H1 (cell line): ENCODE measurements at regions not wholly inside any gene's neighbourhood (a gene's known extent, or its start where the extent isn't known, plus 50 kb on each side); places are given as distances from the start of the nearest gene placed in this dataset.

Experiments
- CTCF ChIA-PET: fragments of 300-600 bp; sonication (Branson Sonifier 250); formaldehyde crosslinking; loops from one replicate; lab custom pipeline; 2021; ENCODE audit not compliant: partially characterized antibody; lab: Charles Lee
- POLR2A ChIA-PET: fragments of 300-600 bp; sonication (Branson Sonifier 250); formaldehyde crosslinking; loops from one replicate; lab custom pipeline; 2021; ENCODE audit warnings: inconsistent platforms; ENCODE audit not compliant: partially characterized antibody; lab: Charles Lee
- DNase-seq, 2 experiments: peaks; one replicate each; pipeline versions ENCODE4 v3.0.0 to v3.0.0-alpha.2; 2010 to 2022; ENCODE audit warnings: low spot score in 2 of 2, low read depth in 1 of 2, mixed read lengths in 1 of 2
- FAIRE-seq: peaks from 2 replicates; lab custom pipeline; 2011; peaks lifted over from hg19 to GRCh38; lab: Jason Lieb, UNC
- H2AFZ ChIP-seq: 2 replicates; pipeline ENCODE4 v1.8.1; 2012; ENCODE audit warnings: low read length, inconsistent platforms
- H2AK5ac ChIP-seq: 2 replicates; pipeline ENCODE4 v1.6.1; 2013; ENCODE audit warnings: low read depth, low read length
- H2BK120ac ChIP-seq: replicated peaks from 2 replicates; pipeline ENCODE3; 2013; ENCODE audit warnings: low read depth, low read length, inconsistent platforms
- H2BK12ac ChIP-seq: 2 replicates; pipeline ENCODE4 v1.6.1; 2013; ENCODE audit warnings: low read depth, low read length
- H2BK15ac ChIP-seq: 2 replicates; pipeline ENCODE4 v1.6.1; 2013; ENCODE audit warnings: low read length
- H2BK20ac ChIP-seq: 2 replicates; pipeline ENCODE4 v1.6.1; 2013; ENCODE audit warnings: low read length
- H2BK5ac ChIP-seq: 2 replicates; pipeline ENCODE4 v1.6.1; 2013; ENCODE audit warnings: low read depth, low read length
- H3K14ac ChIP-seq: 2 replicates; pipeline ENCODE4 v1.6.1; 2013; ENCODE audit warnings: inconsistent platforms; ENCODE audit not compliant: insufficient read length
- H3K18ac ChIP-seq: 2 replicates; pipeline ENCODE4 v1.6.1; 2013; ENCODE audit warnings: low read length; ENCODE audit errors: extremely low read depth
- H3K23ac ChIP-seq: 2 replicates; pipeline ENCODE4 v1.6.1; 2013; ENCODE audit warnings: inconsistent platforms; ENCODE audit not compliant: insufficient read length
- H3K23me2 ChIP-seq: 2 replicates; pipeline ENCODE4 v1.6.1; 2013; ENCODE audit warnings: low read depth, low read length
- H3K27ac ChIP-seq: 2 replicates; pipeline ENCODE4 v1.6.1; 2011; ENCODE audit warnings: low read depth, low read length, inconsistent platforms
- H3K27me3 ChIP-seq, 4 experiments: replicated peaks in 1 of 4; 1 replicate in 1 of 4; 2 replicates in 3 of 4; pipeline versions ENCODE4 v1.6.1 to v1.8.1; 2011 to 2013; ENCODE audit warnings: low read length in 3 of 4, mild to moderate bottlenecking in 3 of 4, inconsistent platforms in 2 of 4, mixed read lengths in 2 of 4, moderate library complexity in 1 of 4; ENCODE audit not compliant: control insufficient read depth in 3 of 4, insufficient read depth in 3 of 4; ENCODE audit errors: extremely low read depth in 1 of 4
- H3K36me3 ChIP-seq, 4 experiments: 2 replicates each; pipeline versions ENCODE4 v1.6.1 to v1.8.1; 2011 to 2013; ENCODE audit warnings: mild to moderate bottlenecking in 4 of 4, low read length in 3 of 4, moderate library complexity in 2 of 4, control low read depth in 1 of 4, inconsistent platforms in 1 of 4; ENCODE audit not compliant: insufficient read depth in 4 of 4, control insufficient read depth in 2 of 4
- H3K4ac ChIP-seq: replicated peaks from 2 replicates; pipeline ENCODE3; 2013; ENCODE audit warnings: low read length, low read depth, mixed read lengths, inconsistent platforms; ENCODE audit not compliant: insufficient read length
- H3K4me1 ChIP-seq, 4 experiments: replicated peaks in 1 of 4; 1 replicate in 1 of 4; 2 replicates in 3 of 4; pipeline versions ENCODE4 v1.6.1 to v1.8.1; 2011 to 2013; ENCODE audit warnings: low read length in 3 of 4, inconsistent platforms in 2 of 4, mixed read lengths in 1 of 4; ENCODE audit not compliant: insufficient read depth in 4 of 4, control insufficient read depth in 3 of 4
- H3K4me2 ChIP-seq, 2 experiments: 2 replicates each; pipeline versions ENCODE4 v1.6.1 to v1.8.1; 2011 to 2013; ENCODE audit warnings: low read depth in 2 of 2, low read length in 2 of 2, control low read depth in 1 of 2, inconsistent platforms in 1 of 2, mild to moderate bottlenecking in 1 of 2; ENCODE audit not compliant: insufficient read depth in 1 of 2
- H3K4me3 ChIP-seq, 4 experiments: fragments of 200-600, 300-600 bp in 1 of 4; sonication (generic), shearing (Covaris generic), sonication (Bioruptor Twin) in 1 of 4; 2 replicates each; pipeline versions ENCODE4 v1.5.1 to v1.8.1; 2011 to 2016; ENCODE audit warnings: low read length in 4 of 4, low read depth in 3 of 4, control low read depth in 2 of 4, inconsistent platforms in 2 of 4, mild to moderate bottlenecking in 2 of 4, mixed read lengths in 1 of 4, moderate library complexity in 1 of 4; ENCODE audit not compliant: insufficient read depth in 2 of 4; ENCODE audit errors: extremely low read depth in 1 of 4
- H3K56ac ChIP-seq: replicated peaks from 2 replicates; pipeline ENCODE3; 2013; ENCODE audit warnings: low read depth, mild to moderate bottlenecking, mixed read lengths, low read length, inconsistent platforms; ENCODE audit not compliant: insufficient read length
- H3K79me1 ChIP-seq: 2 replicates; pipeline ENCODE4 v1.6.1; 2013; ENCODE audit warnings: low read depth, low read length, control low read depth
- H3K79me2 ChIP-seq, 2 experiments: 2 replicates each; pipeline versions ENCODE4 v1.6.1 to v1.8.1; 2012 to 2013; ENCODE audit warnings: low read length in 2 of 2, mild to moderate bottlenecking in 2 of 2, inconsistent platforms in 1 of 2; ENCODE audit not compliant: insufficient read depth in 2 of 2, control insufficient read depth in 1 of 2
- H3K9ac ChIP-seq, 4 experiments: replicated peaks in 1 of 4; 1 replicate in 1 of 4; 2 replicates in 3 of 4; pipeline versions ENCODE4 v1.6.1 to v1.8.1; 2011 to 2013; ENCODE audit warnings: low read depth in 3 of 4, low read length in 3 of 4, control low read depth in 2 of 4, mild to moderate bottlenecking in 2 of 4, moderate library complexity in 2 of 4, inconsistent platforms in 1 of 4; ENCODE audit errors: extremely low read depth in 1 of 4
- H3K9me3 ChIP-seq, 2 experiments: 2 replicates each; pipeline versions ENCODE4 v1.6.1 to v1.8.1; 2012 to 2013; ENCODE audit warnings: mild to moderate bottlenecking in 2 of 2, moderate library complexity in 2 of 2, control low read depth in 1 of 2, inconsistent platforms in 1 of 2, low read depth in 1 of 2, low read length in 1 of 2, mixed read lengths in 1 of 2; ENCODE audit not compliant: insufficient read depth in 2 of 2
- H4K20me1 ChIP-seq, 2 experiments: replicated peaks in 1 of 2; 2 replicates each; pipeline versions ENCODE3 to v1.8.1; 2011 to 2013; ENCODE audit warnings: inconsistent platforms in 2 of 2, low read length in 2 of 2, mild to moderate bottlenecking in 1 of 2; ENCODE audit not compliant: insufficient read depth in 2 of 2, control insufficient read depth in 1 of 2
- H4K5ac ChIP-seq: 2 replicates; pipeline ENCODE4 v1.6.1; 2013; ENCODE audit warnings: low read length, low read depth, mixed read lengths, inconsistent platforms; ENCODE audit not compliant: insufficient read length
- H4K8ac ChIP-seq: 2 replicates; pipeline ENCODE4 v1.8.0; 2013; ENCODE audit warnings: mild to moderate bottlenecking, moderate library complexity, low read length, inconsistent platforms; ENCODE audit not compliant: insufficient read depth; ENCODE audit errors: extremely low read depth
- H4K91ac ChIP-seq: replicated peaks from 2 replicates; pipeline ENCODE3; 2013; ENCODE audit warnings: low read length, mixed read lengths, inconsistent platforms; ENCODE audit not compliant: insufficient read length
- ASH2L ChIP-seq: fragments of 200-600, 300-600 bp; sonication (generic); IDR thresholded peaks from one replicate; pipeline ENCODE4 v1.7.1; 2017; ENCODE audit warnings: low read length
- CEBPB ChIP-seq: IDR thresholded peaks from 2 replicates; pipeline ENCODE4 v1.6.1; 2012; ENCODE audit warnings: low read depth, low read length
- CHD1 ChIP-seq: IDR thresholded peaks from 2 replicates; pipeline ENCODE4 v1.6.1; 2012; ENCODE audit warnings: low read depth, low read length, improper control_type of control experiment
- HDAC6 ChIP-seq: IDR thresholded peaks from one replicate; pipeline ENCODE4 v1.7.1; 2012; ENCODE audit warnings: low read depth, mild to moderate bottlenecking, inconsistent platforms, low read length, moderate library complexity
- PHF8 ChIP-seq: fragments of 200-600 bp; sonication (generic); conservative IDR thresholded peaks from 2 replicates; pipeline ENCODE4 v1.7.1; 2012; ENCODE audit warnings: low read depth, mild to moderate bottlenecking, inconsistent platforms, low read length, moderate library complexity
- POLR2AphosphoS5 ChIP-seq: IDR thresholded peaks from 2 replicates; pipeline ENCODE4 v1.6.1; 2011; ENCODE audit warnings: low read depth, low read length
- RAD21 ChIP-seq, 2 experiments: IDR thresholded peaks in 1 of 2; conservative IDR thresholded peaks in 1 of 2; 2 replicates each; pipeline ENCODE4 v1.6.1; 2011; ENCODE audit warnings: low read depth in 2 of 2, low read length in 2 of 2, improper control_type of control experiment in 1 of 2, inconsistent platforms in 1 of 2, mild to moderate bottlenecking in 1 of 2, moderate library complexity in 1 of 2
- SIRT6 ChIP-seq: IDR thresholded peaks from one replicate; pipeline ENCODE4 v1.7.1; 2012; ENCODE audit warnings: low read length, inconsistent platforms
- WGBS, 2 experiments: shearing (Covaris generic) in 1 of 2; methylation state at CpG; one replicate each; pipeline versions ENCODE4 v1.1.6 to v1.1.7; 2013 to 2015; ENCODE audit warnings: low lambda C conversion rate in 2 of 2, mixed read lengths in 2 of 2, inconsistent platforms in 1 of 2, low coverage in 1 of 2, missing lambda C conversion rate in 1 of 2; ENCODE audit not compliant: insufficient replicate concordance in 2 of 2, insufficient coverage in 1 of 2, insufficient read length in 1 of 2; ENCODE audit errors: extremely low coverage in 1 of 2, missing lambda C conversion rate in 1 of 2; 5-methylcytosine and 5-hydroxymethylcytosine counted together
- TF ChIP-seq, protein P1 (sequence below), 3 experiments: IDR thresholded peaks; 1 replicate in 2 of 3; 2 replicates in 1 of 3; pipeline versions ENCODE4 v1.5.1 to v1.6.1; 2011; ENCODE audit warnings: low read length in 3 of 3, mild to moderate bottlenecking in 3 of 3, inconsistent platforms in 2 of 3, low read depth in 1 of 3, moderate library complexity in 1 of 3; ENCODE audit not compliant: insufficient read depth in 1 of 3; ENCODE audit errors: control extremely low read depth in 1 of 3

DNA sequence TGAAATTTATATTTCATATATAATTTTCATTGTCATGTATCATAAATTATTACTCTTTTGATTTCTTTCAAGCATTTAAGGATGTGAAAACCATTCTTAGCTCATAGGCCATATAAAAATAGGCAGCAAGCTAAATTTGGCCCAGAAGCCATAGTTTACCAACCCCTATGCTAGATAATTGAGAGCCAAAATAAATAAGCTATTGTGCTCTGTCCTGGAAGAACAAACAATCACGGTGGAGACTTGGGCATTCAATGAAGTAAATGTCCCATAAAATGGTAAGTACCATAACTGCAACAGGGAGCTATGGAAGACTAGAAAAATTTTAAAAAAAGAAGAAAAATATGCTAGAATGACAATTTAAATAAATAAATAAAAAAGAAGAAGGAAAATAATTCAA lies 60.9 kb upstream of the PACRGL start:
- Histone ChIP-seq H3K27me3 (no peaks in the 10 kb centered on the region), H3K4me2 (no peak overlapping the region), H3K79me2 (no peaks in the 10 kb centered on the region), H2BK15ac (no peak overlapping the region), H3K36me3 (no peaks in the 10 kb centered on the region; a peak in 1 of 8 replicates), H4K5ac (no peak overlapping the region), H2AFZ (no peak overlapping the region), H3K4me3 (no peak overlapping the region), H4K20me1 (no peaks in the 10 kb centered on the region), H3K79me1 (no peaks in the 10 kb centered on the region), H3K23ac (no peak overlapping the region), H3K4me1 (no peaks in the 10 kb centered on the region), H3K14ac (no peak overlapping the region), H3K18ac (no peak overlapping the region), H2BK120ac (no peak overlapping the region), H3K9me3 (peaks cover 3 to 17% of the 10 kb centered on the region in 2 experiments), H3K23me2 (no peaks in the 10 kb centered on the region), H3K9ac (no peak overlapping the region), H2BK12ac (no peak overlapping the region), H2BK5ac (no peak overlapping the region), H2BK20ac (no peak overlapping the region), H4K91ac (no peak overlapping the region), H2AK5ac (no peak overlapping the region), H3K27ac (no peak overlapping the region), H4K8ac (no peak overlapping the region), H3K4ac (no peak overlapping the region), H3K56ac (no peak overlapping the region)
- WGBS, 2 experiments: 92% methylated on average over 1 of the region's 1 CpG; no CpG with 5 or more reads in 1 of the 2 experiments
- FAIRE-seq (no peak), DNase-seq (no peak)
- TF ChIP-seq, protein P1, sequence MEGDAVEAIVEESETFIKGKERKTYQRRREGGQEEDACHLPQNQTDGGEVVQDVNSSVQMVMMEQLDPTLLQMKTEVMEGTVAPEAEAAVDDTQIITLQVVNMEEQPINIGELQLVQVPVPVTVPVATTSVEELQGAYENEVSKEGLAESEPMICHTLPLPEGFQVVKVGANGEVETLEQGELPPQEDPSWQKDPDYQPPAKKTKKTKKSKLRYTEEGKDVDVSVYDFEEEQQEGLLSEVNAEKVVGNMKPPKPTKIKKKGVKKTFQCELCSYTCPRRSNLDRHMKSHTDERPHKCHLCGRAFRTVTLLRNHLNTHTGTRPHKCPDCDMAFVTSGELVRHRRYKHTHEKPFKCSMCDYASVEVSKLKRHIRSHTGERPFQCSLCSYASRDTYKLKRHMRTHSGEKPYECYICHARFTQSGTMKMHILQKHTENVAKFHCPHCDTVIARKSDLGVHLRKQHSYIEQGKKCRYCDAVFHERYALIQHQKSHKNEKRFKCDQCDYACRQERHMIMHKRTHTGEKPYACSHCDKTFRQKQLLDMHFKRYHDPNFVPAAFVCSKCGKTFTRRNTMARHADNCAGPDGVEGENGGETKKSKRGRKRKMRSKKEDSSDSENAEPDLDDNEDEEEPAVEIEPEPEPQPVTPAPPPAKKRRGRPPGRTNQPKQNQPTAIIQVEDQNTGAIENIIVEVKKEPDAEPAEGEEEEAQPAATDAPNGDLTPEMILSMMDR (IDR thresholded peaks at IDR 0.05; ENCODE audit: control extremely low read depth in 1 of 3, insufficient read depth in 1 of 3, low read depth in 1 of 3, low read length in 3 of 3): no peak
- no peak for TF ChIP-seq ASH2L
- no peak for TF ChIP-seq CEBPB
- no peak for TF ChIP-seq RAD21 (IDR thresholded peaks at IDR 0.05 in 1 of 2, conservative IDR thresholded peaks at IDR 0.05 in 1 of 2; ENCODE audit: low read depth in 2 of 2, low read length in 2 of 2)
- TF ChIP-seq POLR2AphosphoS5: no peak
- TF ChIP-seq HDAC6: no peak
- TF ChIP-seq SIRT6: no peak
- TF ChIP-seq CHD1: no peak
- no peak for TF ChIP-seq PHF8
- ChIA-PET POLR2A (no interaction called here), CTCF (no interaction called here)
